H1 (cell line): ENCODE measurements at regions not wholly inside any gene's neighbourhood (a gene's known extent, or its start where the extent isn't known, plus 50 kb on each side); places are given as distances from the start of the nearest gene placed in this dataset.
A peak's percentile ranks its signal among the peaks of the same experiment; 100 is the strongest.

Experiments
- CTCF ChIA-PET: fragments of 300-600 bp; sonication (Branson Sonifier 250); formaldehyde crosslinking; loops from one replicate; lab custom pipeline; 2021; ENCODE audit not compliant: partially characterized antibody; lab: Charles Lee
- POLR2A ChIA-PET: fragments of 300-600 bp; sonication (Branson Sonifier 250); formaldehyde crosslinking; loops from one replicate; lab custom pipeline; 2021; ENCODE audit warnings: inconsistent platforms; ENCODE audit not compliant: partially characterized antibody; lab: Charles Lee
- DNase-seq, 2 experiments: peaks; one replicate each; pipeline versions ENCODE4 v3.0.0 to v3.0.0-alpha.2; 2010 to 2022; ENCODE audit warnings: low spot score in 2 of 2, low read depth in 1 of 2, mixed read lengths in 1 of 2
- FAIRE-seq: peaks from 2 replicates; lab custom pipeline; 2011; peaks lifted over from hg19 to GRCh38; lab: Jason Lieb, UNC
- H2AFZ ChIP-seq: 2 replicates; pipeline ENCODE4 v1.8.1; 2012; ENCODE audit warnings: low read length, inconsistent platforms
- H2AK5ac ChIP-seq: 2 replicates; pipeline ENCODE4 v1.6.1; 2013; ENCODE audit warnings: low read depth, low read length
- H2BK120ac ChIP-seq: replicated peaks from 2 replicates; pipeline ENCODE3; 2013; ENCODE audit warnings: low read depth, low read length, inconsistent platforms
- H2BK12ac ChIP-seq: 2 replicates; pipeline ENCODE4 v1.6.1; 2013; ENCODE audit warnings: low read depth, low read length
- H2BK15ac ChIP-seq: 2 replicates; pipeline ENCODE4 v1.6.1; 2013; ENCODE audit warnings: low read length
- H2BK20ac ChIP-seq: 2 replicates; pipeline ENCODE4 v1.6.1; 2013; ENCODE audit warnings: low read length
- H2BK5ac ChIP-seq: 2 replicates; pipeline ENCODE4 v1.6.1; 2013; ENCODE audit warnings: low read depth, low read length
- H3K14ac ChIP-seq: 2 replicates; pipeline ENCODE4 v1.6.1; 2013; ENCODE audit warnings: inconsistent platforms; ENCODE audit not compliant: insufficient read length
- H3K18ac ChIP-seq: 2 replicates; pipeline ENCODE4 v1.6.1; 2013; ENCODE audit warnings: low read length; ENCODE audit errors: extremely low read depth
- H3K23ac ChIP-seq: 2 replicates; pipeline ENCODE4 v1.6.1; 2013; ENCODE audit warnings: inconsistent platforms; ENCODE audit not compliant: insufficient read length
- H3K23me2 ChIP-seq: 2 replicates; pipeline ENCODE4 v1.6.1; 2013; ENCODE audit warnings: low read depth, low read length
- H3K27ac ChIP-seq: 2 replicates; pipeline ENCODE4 v1.6.1; 2011; ENCODE audit warnings: low read depth, low read length, inconsistent platforms
- H3K27me3 ChIP-seq, 4 experiments: replicated peaks in 1 of 4; 1 replicate in 1 of 4; 2 replicates in 3 of 4; pipeline versions ENCODE4 v1.6.1 to v1.8.1; 2011 to 2013; ENCODE audit warnings: low read length in 3 of 4, mild to moderate bottlenecking in 3 of 4, inconsistent platforms in 2 of 4, mixed read lengths in 2 of 4, moderate library complexity in 1 of 4; ENCODE audit not compliant: control insufficient read depth in 3 of 4, insufficient read depth in 3 of 4; ENCODE audit errors: extremely low read depth in 1 of 4
- H3K36me3 ChIP-seq, 4 experiments: 2 replicates each; pipeline versions ENCODE4 v1.6.1 to v1.8.1; 2011 to 2013; ENCODE audit warnings: mild to moderate bottlenecking in 4 of 4, low read length in 3 of 4, moderate library complexity in 2 of 4, control low read depth in 1 of 4, inconsistent platforms in 1 of 4; ENCODE audit not compliant: insufficient read depth in 4 of 4, control insufficient read depth in 2 of 4
- H3K4ac ChIP-seq: replicated peaks from 2 replicates; pipeline ENCODE3; 2013; ENCODE audit warnings: low read length, low read depth, mixed read lengths, inconsistent platforms; ENCODE audit not compliant: insufficient read length
- H3K4me1 ChIP-seq, 4 experiments: replicated peaks in 1 of 4; 1 replicate in 1 of 4; 2 replicates in 3 of 4; pipeline versions ENCODE4 v1.6.1 to v1.8.1; 2011 to 2013; ENCODE audit warnings: low read length in 3 of 4, inconsistent platforms in 2 of 4, mixed read lengths in 1 of 4; ENCODE audit not compliant: insufficient read depth in 4 of 4, control insufficient read depth in 3 of 4
- H3K4me2 ChIP-seq, 2 experiments: 2 replicates each; pipeline versions ENCODE4 v1.6.1 to v1.8.1; 2011 to 2013; ENCODE audit warnings: low read depth in 2 of 2, low read length in 2 of 2, control low read depth in 1 of 2, inconsistent platforms in 1 of 2, mild to moderate bottlenecking in 1 of 2; ENCODE audit not compliant: insufficient read depth in 1 of 2
- H3K4me3 ChIP-seq, 4 experiments: fragments of 200-600, 300-600 bp in 1 of 4; sonication (generic), shearing (Covaris generic), sonication (Bioruptor Twin) in 1 of 4; 2 replicates each; pipeline versions ENCODE4 v1.5.1 to v1.8.1; 2011 to 2016; ENCODE audit warnings: low read length in 4 of 4, low read depth in 3 of 4, control low read depth in 2 of 4, inconsistent platforms in 2 of 4, mild to moderate bottlenecking in 2 of 4, mixed read lengths in 1 of 4, moderate library complexity in 1 of 4; ENCODE audit not compliant: insufficient read depth in 2 of 4; ENCODE audit errors: extremely low read depth in 1 of 4
- H3K56ac ChIP-seq: replicated peaks from 2 replicates; pipeline ENCODE3; 2013; ENCODE audit warnings: low read depth, mild to moderate bottlenecking, mixed read lengths, low read length, inconsistent platforms; ENCODE audit not compliant: insufficient read length
- H3K79me1 ChIP-seq: 2 replicates; pipeline ENCODE4 v1.6.1; 2013; ENCODE audit warnings: low read depth, low read length, control low read depth
- H3K79me2 ChIP-seq, 2 experiments: 2 replicates each; pipeline versions ENCODE4 v1.6.1 to v1.8.1; 2012 to 2013; ENCODE audit warnings: low read length in 2 of 2, mild to moderate bottlenecking in 2 of 2, inconsistent platforms in 1 of 2; ENCODE audit not compliant: insufficient read depth in 2 of 2, control insufficient read depth in 1 of 2
- H3K9ac ChIP-seq, 4 experiments: replicated peaks in 1 of 4; 1 replicate in 1 of 4; 2 replicates in 3 of 4; pipeline versions ENCODE4 v1.6.1 to v1.8.1; 2011 to 2013; ENCODE audit warnings: low read depth in 3 of 4, low read length in 3 of 4, control low read depth in 2 of 4, mild to moderate bottlenecking in 2 of 4, moderate library complexity in 2 of 4, inconsistent platforms in 1 of 4; ENCODE audit errors: extremely low read depth in 1 of 4
- H3K9me3 ChIP-seq, 2 experiments: 2 replicates each; pipeline versions ENCODE4 v1.6.1 to v1.8.1; 2012 to 2013; ENCODE audit warnings: mild to moderate bottlenecking in 2 of 2, moderate library complexity in 2 of 2, control low read depth in 1 of 2, inconsistent platforms in 1 of 2, low read depth in 1 of 2, low read length in 1 of 2, mixed read lengths in 1 of 2; ENCODE audit not compliant: insufficient read depth in 2 of 2
- H4K20me1 ChIP-seq, 2 experiments: replicated peaks in 1 of 2; 2 replicates each; pipeline versions ENCODE3 to v1.8.1; 2011 to 2013; ENCODE audit warnings: inconsistent platforms in 2 of 2, low read length in 2 of 2, mild to moderate bottlenecking in 1 of 2; ENCODE audit not compliant: insufficient read depth in 2 of 2, control insufficient read depth in 1 of 2
- H4K5ac ChIP-seq: 2 replicates; pipeline ENCODE4 v1.6.1; 2013; ENCODE audit warnings: low read length, low read depth, mixed read lengths, inconsistent platforms; ENCODE audit not compliant: insufficient read length
- H4K8ac ChIP-seq: 2 replicates; pipeline ENCODE4 v1.8.0; 2013; ENCODE audit warnings: mild to moderate bottlenecking, moderate library complexity, low read length, inconsistent platforms; ENCODE audit not compliant: insufficient read depth; ENCODE audit errors: extremely low read depth
- H4K91ac ChIP-seq: replicated peaks from 2 replicates; pipeline ENCODE3; 2013; ENCODE audit warnings: low read length, mixed read lengths, inconsistent platforms; ENCODE audit not compliant: insufficient read length
- BACH1 ChIP-seq: IDR thresholded peaks from 2 replicates; pipeline ENCODE4 v1.6.1; 2012; ENCODE audit warnings: low read length, improper control_type of control experiment
- SIN3A ChIP-seq, 2 experiments: IDR thresholded peaks in 1 of 2; conservative IDR thresholded peaks in 1 of 2; 2 replicates each; pipeline ENCODE4 v1.6.1; 2011 to 2012; ENCODE audit warnings: low read length in 2 of 2, improper control_type of control experiment in 1 of 2, low read depth in 1 of 2, mild to moderate bottlenecking in 1 of 2
- TEAD4 ChIP-seq: IDR thresholded peaks from 2 replicates; pipeline ENCODE4 v1.6.1; 2012; ENCODE audit warnings: low read depth, low read length, inconsistent platforms, mixed read lengths
- ZNF274 ChIP-seq: IDR thresholded peaks from 2 replicates; pipeline ENCODE4 v1.7.0; 2012; ENCODE audit warnings: low read length, borderline replicate concordance; ENCODE audit errors: extremely low read depth
- WGBS, 2 experiments: shearing (Covaris generic) in 1 of 2; methylation state at CpG; one replicate each; pipeline versions ENCODE4 v1.1.6 to v1.1.7; 2013 to 2015; ENCODE audit warnings: low lambda C conversion rate in 2 of 2, mixed read lengths in 2 of 2, inconsistent platforms in 1 of 2, low coverage in 1 of 2, missing lambda C conversion rate in 1 of 2; ENCODE audit not compliant: insufficient replicate concordance in 2 of 2, insufficient coverage in 1 of 2, insufficient read length in 1 of 2; ENCODE audit errors: extremely low coverage in 1 of 2, missing lambda C conversion rate in 1 of 2; 5-methylcytosine and 5-hydroxymethylcytosine counted together

- no peak overlapping the region for H4K5ac ChIP-seq
- no peaks in the 10 kb centered on the region for H3K79me2 ChIP-seq
- no peaks in the 10 kb centered on the region for H4K20me1 ChIP-seq
- H3K4me2 ChIP-seq, result no peak overlapping the region
- H2AK5ac ChIP-seq, result no peak overlapping the region
- H2BK20ac ChIP-seq, result no peak overlapping the region
- no peak overlapping the region for H3K4ac ChIP-seq
- no peak overlapping the region for H3K23ac ChIP-seq
- peak overlapping the region; percentile 20 for H4K91ac ChIP-seq
- POLR2A ChIA-PET, result no interaction called here
- no peaks in the 10 kb centered on the region for H3K9me3 ChIP-seq
- peak overlapping the region; percentile 74; the same call in 1 of the 2 replicates for H2AFZ ChIP-seq
- H3K4me1 ChIP-seq, result peaks cover 2 to 20% (median 12%) of the 10 kb centered on the region in 4 experiments; a peak in 6 of 7 replicates
- H3K27ac ChIP-seq, result no peak overlapping the region
- no peak overlapping the region for H3K9ac ChIP-seq
- no peaks in the 10 kb centered on the region for H3K23me2 ChIP-seq
- H2BK12ac ChIP-seq, result no peak overlapping the region; the same call in 1 of the 2 replicates
- no peak for TF ChIP-seq BACH1
- TF ChIP-seq SIN3A (conservative IDR thresholded peaks at IDR 0.05 in 1 of 2, IDR thresholded peaks at IDR 0.05 in 1 of 2; ENCODE audit: low read depth in 1 of 2, low read length in 2 of 2), result no peak
- no peak for TF ChIP-seq TEAD4
- TF ChIP-seq ZNF274, result no peak
- TF ChIP-seq, all 59 proteins: peak for 0
- Histone ChIP-seq H2BK120ac (no peak overlapping the region), H2BK5ac (no peak overlapping the region), H3K56ac (no peak overlapping the region), H3K79me1 (no peaks in the 10 kb centered on the region), H2BK15ac (no peak overlapping the region), H3K36me3 (no peaks in the 10 kb centered on the region), H3K27me3 (no peaks in the 10 kb centered on the region), H3K4me3 (no peak overlapping the region), H3K18ac (0 out of 2 replicates have a peak overlapping the region, but pooled peaks have one; percentile 5), H4K8ac (no peak overlapping the region), H3K14ac (no peak overlapping the region)
- CTCF ChIA-PET, result interaction anchor here (0.6 to 1.5 kb wide), 4 partner anchors 14 to 231 kb away, joined by 3 read pairs; no protein-coding TSS in a partner anchor
- WGBS, 2 experiments, result 88% methylated on average over 13 of the region's 13 CpGs; no CpG with 5 or more reads in 1 of the 2 experiments
- DNase-seq (no peak), FAIRE-seq (peak; percentile 13)
Observed at GRCh38 chr5:125196481-125197111, 450.2 kb upstream of the ZNF608 start.
